ENCODE measurements at regions not wholly inside any gene's neighbourhood (a gene's known extent, or its start where the extent isn't known, plus 50 kb on each side); places are given as distances from the start of the nearest gene placed in this dataset.
A peak's percentile ranks its signal among the peaks of the same experiment; 100 is the strongest.

DNA sequence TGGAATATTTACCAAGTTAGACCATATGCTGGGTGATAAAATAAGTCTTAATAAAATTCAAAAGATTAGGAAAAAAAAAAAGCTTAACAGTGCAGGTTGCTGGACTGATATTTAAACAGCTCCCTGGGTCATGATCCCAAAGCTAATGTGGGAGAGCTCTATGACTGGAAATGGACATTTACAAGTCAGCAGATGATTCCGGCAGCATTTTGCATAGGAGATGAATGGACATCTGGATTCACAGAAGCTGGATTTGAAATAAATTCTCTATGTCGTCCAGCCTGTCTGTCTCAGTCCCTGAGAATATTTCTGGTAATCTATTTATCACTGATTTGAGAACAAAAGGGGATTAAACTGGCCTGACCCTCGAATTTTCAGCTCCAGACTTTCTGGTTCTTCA lies 52.3 kb upstream of the KLHL25 start:
- DNase-seq: no peak

DNA sequence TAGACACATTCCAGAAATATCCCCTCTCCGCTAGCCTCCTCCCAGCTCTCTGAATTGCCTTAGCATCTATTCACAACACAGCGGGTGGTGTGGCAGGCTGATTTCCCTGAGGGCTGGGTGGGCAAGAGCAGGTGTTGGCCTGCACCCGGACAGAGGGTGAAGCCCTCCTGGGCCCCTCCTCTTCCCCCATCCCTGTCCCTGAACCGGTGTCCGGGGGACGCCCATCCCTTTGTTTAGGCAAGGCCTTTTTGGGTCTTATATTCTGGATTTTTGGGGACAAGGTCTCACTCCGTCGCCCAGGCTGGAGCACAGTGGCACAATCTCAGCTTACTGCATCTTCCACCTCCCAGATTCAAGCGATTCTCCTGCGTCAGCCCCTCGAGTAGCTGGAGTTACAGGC lies 55.2 kb upstream of the KLHL25 start:
- Mint-ChIP-seq H3K36me3 (no peaks in the 10 kb centered on the region), H3K4me1 (ENCODE audit: low read depth) (peaks cover 2% of the 10 kb centered on the region), H3K27me3 (peaks cover 8% of the 10 kb centered on the region), H3K27ac (no peak overlapping the region), H3K9me3 (no peaks in the 10 kb centered on the region), H3K4me3 (no peak overlapping the region)
- intact Hi-C loops (cut with micrococcal nuclease): loop anchor here (10.0 kb wide), 3 partner anchors 325 to 775 kb away; no protein-coding TSS in a partner anchor
- ChIA-PET POLR2A (no interaction called here), CTCF (interaction anchor here (1.2 to 1.6 kb wide), 3 partner anchors 9 to 13 kb away, joined by 3 to 6 read pairs (median 3); no protein-coding TSS in a partner anchor)
- DNase-seq: no peak

More for the DNA sequence above, 52.3 kb upstream of the KLHL25 start:
- Mint-ChIP-seq H3K4me1 (ENCODE audit: low read depth) (no peaks in the 10 kb centered on the region), H3K4me3 (no peak overlapping the region), H3K36me3 (no peaks in the 10 kb centered on the region), H3K9me3 (no peaks in the 10 kb centered on the region), H3K27me3 (peaks cover 5% of the 10 kb centered on the region), H3K27ac (no peak overlapping the region)
- CTCF ChIA-PET: interaction anchor here (0.6 kb wide), 1 partner anchor 268 kb away, joined by 3 read pairs; no protein-coding TSS in a partner anchor
- intact Hi-C loops (cut with micrococcal nuclease): no loop called here
- POLR2A ChIA-PET: no interaction called here

DNA sequence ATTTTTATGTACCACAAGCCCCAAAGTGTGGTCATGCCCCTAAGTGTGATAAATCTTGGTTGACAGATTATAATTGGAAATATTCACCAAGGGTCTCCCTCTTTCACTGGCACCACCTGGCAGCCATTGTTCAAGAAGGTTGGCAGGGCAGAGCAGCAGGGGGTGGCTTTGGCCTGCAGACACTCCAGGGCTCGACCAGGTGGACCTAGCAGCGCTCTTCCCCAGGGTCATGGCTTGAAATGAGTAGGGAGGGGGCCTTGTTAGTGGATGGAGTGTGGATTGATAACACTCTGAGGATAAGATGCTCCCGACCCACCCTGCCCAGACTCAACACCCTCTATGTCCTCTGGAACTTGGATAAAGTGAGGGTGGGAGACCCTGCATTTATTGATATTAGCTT lies 58.2 kb upstream of the KLHL25 start:
- Mint-ChIP-seq H3K36me3 (no peaks in the 10 kb centered on the region), H3K9me3 (no peaks in the 10 kb centered on the region), H3K27ac (no peak overlapping the region), H3K27me3 (peaks cover 16% of the 10 kb centered on the region), H3K4me1 (ENCODE audit: low read depth) (peaks cover 2% of the 10 kb centered on the region), H3K4me3 (no peak overlapping the region)
- intact Hi-C loops (cut with micrococcal nuclease): loop anchor here (10.0 kb wide), 3 partner anchors 322 to 772 kb away; no protein-coding TSS in a partner anchor
- DNase-seq: no peak
- CTCF ChIA-PET: no interaction called here
- POLR2A ChIA-PET: no interaction called here

DNA sequence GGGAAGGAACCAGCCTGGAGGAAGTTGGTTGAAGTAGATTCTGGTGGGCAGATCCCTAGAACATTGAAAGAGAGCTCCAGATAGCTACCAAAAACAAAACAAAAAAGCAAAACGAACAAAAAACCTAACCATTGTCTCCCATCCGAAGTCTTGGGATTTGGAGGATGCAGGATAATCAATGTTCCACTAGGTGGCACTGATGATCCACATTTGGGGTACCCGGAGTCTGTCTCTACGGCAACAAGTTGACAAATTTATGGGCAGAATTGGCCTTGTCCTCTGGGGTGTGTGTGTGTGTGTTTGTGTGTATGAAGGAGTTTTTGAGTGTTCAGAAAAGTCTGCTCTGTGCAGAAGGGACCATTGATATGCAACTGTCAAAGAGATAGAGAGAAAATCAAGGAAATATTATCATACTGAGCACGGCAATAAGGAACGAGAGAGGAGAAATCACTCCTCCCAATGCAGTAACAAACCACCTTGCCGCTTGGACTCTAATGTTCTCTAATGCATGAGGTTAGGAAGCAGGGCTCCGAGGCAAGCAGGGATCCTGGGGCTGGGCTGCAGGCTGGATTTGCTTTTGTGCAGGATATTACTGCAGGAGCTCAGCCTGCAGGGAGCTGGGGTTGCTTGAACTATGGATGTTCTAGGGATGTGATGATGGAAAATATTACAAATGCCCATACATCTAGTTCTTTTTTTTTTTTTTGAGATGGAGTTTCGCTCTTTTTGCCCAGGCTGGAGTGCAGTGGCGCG lies 59.8 kb upstream of the KLHL25 start:
- H3K36me3 Mint-ChIP-seq: no peaks in the 10 kb centered on the region
- no peaks in the 10 kb centered on the region for H3K9me3 Mint-ChIP-seq
- peaks cover 23% of the 10 kb centered on the region for H3K27me3 Mint-ChIP-seq
- ChIA-PET CTCF (interaction anchor here (0.6 to 1.0 kb wide), 10 partner anchors 13 to 380 kb away, joined by 3 to 6 read pairs (median 3); no protein-coding TSS in a partner anchor), POLR2A (no interaction called here)
- peaks cover 5% of the 10 kb centered on the region for H3K4me1 Mint-ChIP-seq (ENCODE audit: low read depth)
- intact Hi-C loops (cut with micrococcal nuclease): loop anchor here (10.0 kb wide), 3 partner anchors 320 to 770 kb away; no protein-coding TSS in a partner anchor
- peak; percentile 60 for DNase-seq
- H3K27ac Mint-ChIP-seq: no peak overlapping the region
- no peak overlapping the region for H3K4me3 Mint-ChIP-seq

DNA sequence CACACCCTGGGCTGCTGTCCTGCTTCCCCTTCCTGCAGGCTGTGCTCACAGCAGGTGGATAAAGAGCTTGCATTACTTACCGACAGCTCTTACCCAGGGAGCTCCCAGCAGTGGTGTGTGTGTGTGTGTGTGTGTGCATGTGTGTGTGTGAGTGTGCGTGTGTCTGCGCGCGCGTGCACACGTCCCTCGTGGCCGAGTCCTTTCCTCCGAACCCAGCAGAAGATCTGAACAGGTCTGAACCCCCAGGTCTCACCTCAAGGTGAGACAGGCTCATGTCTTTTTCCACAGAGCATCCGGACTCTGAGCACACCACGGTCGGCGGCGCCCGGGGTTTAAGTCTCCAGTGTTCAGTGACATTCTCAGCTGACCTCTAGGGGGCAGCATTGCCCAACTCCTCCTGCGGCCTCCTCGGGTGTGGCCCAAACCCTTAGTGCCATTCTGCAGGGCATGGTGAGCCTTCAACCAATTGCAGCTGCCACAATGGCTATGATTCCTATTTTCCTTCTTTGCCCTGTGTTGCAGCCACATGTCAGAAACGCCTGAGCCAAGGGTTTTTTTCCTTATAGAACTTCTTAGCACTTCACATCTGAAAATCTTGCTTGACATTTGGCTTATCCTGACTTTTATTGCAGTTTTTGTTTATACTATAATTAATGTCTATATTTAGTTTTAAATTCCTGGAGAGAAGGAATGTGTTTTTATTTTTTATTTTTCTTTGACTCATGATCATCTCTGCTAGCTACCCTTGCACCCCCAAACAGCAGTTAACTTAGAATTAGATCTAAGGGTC lies 64.1 kb upstream of the KLHL25 start:
- POLR2A ChIA-PET: no interaction called here
- DNase-seq: peak; percentile 86
- intact Hi-C loops (cut with micrococcal nuclease): loop anchor here (10.0 kb wide), 3 partner anchors 316 to 766 kb away; no protein-coding TSS in a partner anchor
- Mint-ChIP-seq H3K27me3 (peaks cover 22% of the 10 kb centered on the region), H3K4me1 (ENCODE audit: low read depth) (peaks cover 5% of the 10 kb centered on the region), H3K36me3 (no peaks in the 10 kb centered on the region), H3K9me3 (no peaks in the 10 kb centered on the region), H3K4me3 (peak overlapping the region; percentile 54), H3K27ac (no peak overlapping the region)
- CTCF ChIA-PET: interaction anchor here (0.6 to 2.7 kb wide), 19 partner anchors 12 to 1747 kb away, joined by 3 to 12 read pairs (median 3); no protein-coding TSS in a partner anchor

DNA sequence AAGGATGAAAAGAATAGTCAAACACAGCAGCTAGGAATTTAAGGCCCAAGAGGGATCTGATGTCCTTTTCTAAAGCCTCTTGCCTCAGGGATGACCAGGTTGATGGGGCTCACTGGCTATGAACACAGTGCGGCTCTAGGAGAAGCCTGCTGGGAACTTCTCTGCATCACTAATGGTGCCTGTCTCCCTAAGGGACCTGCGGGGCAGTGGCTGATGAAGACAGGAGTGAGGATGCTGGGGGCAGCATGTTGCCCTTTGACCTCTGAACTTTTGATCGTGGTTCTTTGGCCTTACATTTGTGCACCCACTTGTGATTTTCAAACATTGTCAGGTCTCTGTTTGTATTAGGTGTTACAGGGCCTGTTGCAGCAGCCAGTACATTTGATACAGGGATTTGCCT lies 64.9 kb upstream of the KLHL25 start:
- Mint-ChIP-seq H3K4me3 (no peak overlapping the region), H3K27ac (no peak overlapping the region), H3K36me3 (no peaks in the 10 kb centered on the region), H3K9me3 (no peaks in the 10 kb centered on the region), H3K4me1 (ENCODE audit: low read depth) (peaks cover 4% of the 10 kb centered on the region), H3K27me3 (peaks cover 17% of the 10 kb centered on the region)
- POLR2A ChIA-PET: no interaction called here
- DNase-seq: no peak
- intact Hi-C loops (cut with micrococcal nuclease): loop anchor here (10.0 kb wide), 4 partner anchors 315 to 1745 kb away; no protein-coding TSS in a partner anchor
- CTCF ChIA-PET: interaction anchor here (0.7 to 2.7 kb wide), 10 partner anchors 11 to 1746 kb away, joined by 3 to 12 read pairs (median 3); no protein-coding TSS in a partner anchor

DNA sequence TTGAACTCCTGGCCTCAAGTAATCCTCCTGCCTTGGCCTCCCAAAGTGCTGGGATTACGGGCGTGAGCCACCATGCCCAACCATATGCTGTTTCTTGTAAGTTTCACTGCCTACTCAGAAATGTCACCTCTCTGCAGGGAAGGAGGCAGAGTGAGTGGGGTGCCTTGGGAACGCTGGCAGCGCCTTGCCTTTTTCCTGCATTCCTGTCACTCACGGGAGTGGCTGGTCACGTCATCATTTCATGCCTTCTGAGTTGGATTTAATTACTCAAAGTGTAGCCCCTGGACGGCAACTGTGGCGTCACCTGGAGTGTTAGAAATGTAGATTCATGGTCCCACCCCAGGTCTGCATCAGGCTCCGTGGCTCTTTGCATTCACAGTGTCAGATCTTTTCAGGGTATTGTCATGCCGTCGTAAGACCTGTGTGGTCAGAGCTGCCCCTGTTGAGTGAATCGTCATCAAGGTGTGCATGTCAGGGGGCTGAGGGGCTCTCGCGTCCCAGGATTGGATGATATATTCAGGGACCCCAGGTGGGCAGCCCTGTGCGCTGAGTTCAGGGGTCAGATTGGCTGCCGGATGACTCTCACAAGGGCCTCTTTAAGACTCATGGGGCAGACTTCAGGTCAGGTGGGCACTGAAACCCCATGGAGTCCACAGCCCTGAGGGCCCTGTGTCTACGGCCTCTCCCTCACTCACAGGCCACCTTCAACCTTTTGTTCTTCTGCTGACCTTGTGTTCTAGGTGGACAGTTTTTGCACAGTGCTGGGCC lies 65.9 kb upstream of the KLHL25 start:
- peaks cover 6% of the 10 kb centered on the region for H3K4me1 Mint-ChIP-seq (ENCODE audit: low read depth)
- peaks cover 17% of the 10 kb centered on the region for H3K27me3 Mint-ChIP-seq
- no peak overlapping the region for H3K27ac Mint-ChIP-seq
- ChIA-PET CTCF (interaction anchor here (0.7 to 2.4 kb wide), 2 partner anchors 10 to 40 kb away, joined by 3 to 12 read pairs; no protein-coding TSS in a partner anchor), POLR2A (no interaction called here)
- intact Hi-C loops (cut with micrococcal nuclease): loop anchor here (10.0 kb wide), 1 partner anchor 1744 kb away; no protein-coding TSS in a partner anchor
- H3K4me3 Mint-ChIP-seq: no peak overlapping the region
- H3K36me3 Mint-ChIP-seq: no peaks in the 10 kb centered on the region
- H3K9me3 Mint-ChIP-seq: no peaks in the 10 kb centered on the region
- DNase-seq: no peak

DNA sequence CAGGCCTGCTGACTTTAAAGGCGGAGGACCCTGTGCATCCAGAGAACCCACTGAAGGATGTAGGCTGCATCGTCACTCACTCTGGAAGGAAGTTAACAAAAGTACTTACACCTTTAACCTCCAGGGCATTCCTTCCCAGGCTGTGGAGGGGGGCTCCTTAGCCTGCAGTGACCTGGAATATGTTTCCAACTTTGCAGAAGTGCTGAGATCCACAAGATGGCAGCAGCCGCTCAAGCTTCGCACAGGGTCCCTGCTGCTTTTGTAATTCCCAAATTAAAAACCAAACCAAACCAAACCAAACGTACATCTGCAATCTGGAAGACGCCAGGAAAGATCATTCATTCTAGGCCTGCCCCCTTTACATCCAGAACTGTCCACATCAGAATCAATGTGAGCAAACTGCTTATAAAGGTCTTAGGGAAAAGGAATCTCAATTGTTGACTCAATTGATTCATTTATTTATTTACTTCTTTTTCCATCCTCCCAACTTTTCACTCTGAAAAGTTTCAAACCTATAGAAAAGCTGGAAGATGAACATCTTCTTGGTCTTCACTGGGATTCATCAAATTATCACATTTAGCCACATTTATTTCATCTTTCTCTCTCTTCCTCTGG lies 70.5 kb upstream of the KLHL25 start:
- ChIA-PET POLR2A (no interaction called here), CTCF (interaction anchor here (0.9 to 1.4 kb wide), 6 partner anchors 369 to 879 kb away, joined by 3 to 4 read pairs (median 3); no protein-coding TSS in a partner anchor)
- peak; percentile 29 for DNase-seq
- Mint-ChIP-seq H3K4me3 (no peak overlapping the region), H3K36me3 (no peaks in the 10 kb centered on the region), H3K4me1 (ENCODE audit: low read depth) (peaks cover 2% of the 10 kb centered on the region), H3K27me3 (no peaks in the 10 kb centered on the region), H3K9me3 (no peaks in the 10 kb centered on the region), H3K27ac (no peak overlapping the region)
- intact Hi-C loops (cut with micrococcal nuclease): loop anchor here (5.0 to 10.0 kb wide), 2 partner anchors 877 to 1740 kb away; no protein-coding TSS in a partner anchor

DNA sequence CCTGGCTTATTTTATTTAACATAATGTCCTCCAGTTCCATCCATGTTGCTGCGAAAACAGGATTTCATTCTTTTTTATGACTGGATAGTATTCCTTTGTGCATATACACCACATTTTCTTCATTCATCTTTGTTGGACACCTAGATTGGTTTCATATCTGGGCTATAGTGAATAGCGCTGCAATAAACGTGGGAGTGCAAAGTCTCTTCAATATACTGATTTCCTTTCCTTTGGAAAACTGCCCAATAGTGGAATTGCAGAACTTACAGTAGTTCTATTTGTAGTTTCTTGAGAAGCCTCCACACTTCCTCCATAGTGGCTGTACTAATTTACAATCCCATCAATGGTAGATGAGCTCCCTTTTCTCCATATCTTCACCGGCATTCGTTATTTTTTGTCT lies 72.5 kb upstream of the KLHL25 start:
- no peak for DNase-seq
- intact Hi-C loops (cut with micrococcal nuclease): loop anchor here (5.0 to 10.0 kb wide), 2 partner anchors 875 to 1738 kb away; no protein-coding TSS in a partner anchor
- Mint-ChIP-seq H3K4me3 (no peak overlapping the region), H3K36me3 (no peaks in the 10 kb centered on the region), H3K9me3 (no peaks in the 10 kb centered on the region), H3K27ac (no peak overlapping the region), H3K4me1 (ENCODE audit: low read depth) (peaks cover 2% of the 10 kb centered on the region), H3K27me3 (peaks cover 2% of the 10 kb centered on the region)
- ChIA-PET CTCF (no interaction called here), POLR2A (no interaction called here)

DNA sequence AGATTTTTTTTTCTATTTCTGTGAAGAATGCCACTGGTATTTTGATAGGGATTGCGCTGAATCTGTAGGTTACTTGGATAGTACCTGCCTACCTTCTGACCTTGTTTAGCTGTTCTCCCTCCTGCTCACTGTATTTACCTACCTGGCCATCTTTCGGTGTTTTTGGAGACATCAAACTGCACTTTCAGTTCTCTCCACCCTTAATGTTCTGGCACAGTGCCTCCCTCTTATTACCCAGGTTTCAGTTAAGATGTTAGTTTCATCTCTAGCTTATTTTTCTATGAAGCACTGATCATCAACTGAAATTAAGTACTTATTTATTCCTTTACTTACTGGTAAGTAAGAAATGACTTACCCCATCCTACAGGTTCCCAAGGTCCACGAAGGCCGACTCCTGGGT lies 74.4 kb upstream of the KLHL25 start:
- Mint-ChIP-seq H3K27ac (no peak overlapping the region), H3K4me3 (no peak overlapping the region), H3K36me3 (no peaks in the 10 kb centered on the region), H3K9me3 (no peaks in the 10 kb centered on the region), H3K27me3 (peaks cover 8% of the 10 kb centered on the region), H3K4me1 (ENCODE audit: low read depth) (peaks cover 2% of the 10 kb centered on the region)
- intact Hi-C loops (cut with micrococcal nuclease): loop anchor here (5.0 to 10.0 kb wide), 2 partner anchors 873 to 1736 kb away; no protein-coding TSS in a partner anchor
- no peak for DNase-seq
- ChIA-PET CTCF (interaction anchor here (3.6 kb wide), 1 partner anchor 10 kb away, joined by 12 read pairs; no protein-coding TSS in a partner anchor), POLR2A (no interaction called here)
